Left lung (tissue), 4 donors: ENCODE measurements at regions not wholly inside any gene's neighbourhood (a gene's known extent, or its start where the extent isn't known, plus 50 kb on each side); places are given as distances from the start of the nearest gene placed in this dataset.

Experiments used
- ATAC-seq: fragments of 200-7000 bp; cut with Tn5 transposase; one replicate; pipeline ENCODE4 v1.9.1; 2020; ENCODE audit warnings: moderate library complexity
- DNase-seq, 4 donors: peaks; one replicate each; pipeline ENCODE4 v3.0.0-alpha.2; 2013 to 2020
- H3K27ac ChIP-seq, 2 donors: fragments of 200-600 bp; sonication (generic) in 1 of 2; one replicate each; pipeline versions ENCODE4 v1.5.0 to v1.8.0; 2020 to 2021
- H3K27me3 ChIP-seq, 2 donors: fragments of 200-600 bp; sonication (generic) in 1 of 2; one replicate each; pipeline versions ENCODE4 v1.5.0 to v1.8.0; 2020 to 2021
- H3K36me3 ChIP-seq, 2 donors: fragments of 200-600 bp; sonication (generic) in 1 of 2; one replicate each; pipeline versions ENCODE4 v1.5.0 to v1.8.0; 2020 to 2021
- H3K4me1 ChIP-seq, 2 donors: fragments of 200-600 bp; one replicate each; pipeline ENCODE4 v1.8.0; 2021
- H3K4me3 ChIP-seq, 2 donors: fragments of 200-600 bp; sonication (generic) in 1 of 2; one replicate each; pipeline versions ENCODE4 v1.5.0 to v1.8.0; 2020 to 2021; ENCODE audit warnings: mild to moderate bottlenecking in 1 of 2
- H3K9me3 ChIP-seq, 2 donors: fragments of 200-600 bp; sonication (generic) in 1 of 2; one replicate each; pipeline versions ENCODE4 v1.5.0 to v1.8.0; 2020 to 2021
- CTCF ChIP-seq, 2 donors: fragments of 200-600 bp; sonication (generic) in 1 of 2; IDR thresholded peaks; one replicate each; pipeline versions ENCODE4 v1.5.0 to v1.8.0; 2021; ENCODE audit warnings: antibody characterized with exemption in 2 of 2
- intact Hi-C, 2 donors: fragments of 100-400 bp; cut with DNase I; formaldehyde crosslinking; loops; one replicate each; pipeline versions ENCODE4 v1.11.2 to v1.14.2; 2022
- donor health status: DM: no; HTN: yes; CAD: no.
- donor health status: DM: no; HTN: no; CAD: no.

- TF ChIP-seq CTCF (IDR thresholded peaks at IDR 0.05): no peak
- ATAC-seq: no peak
- H3K27ac ChIP-seq: no peak overlapping the region
- H3K27me3 ChIP-seq: no peaks in the 10 kb centered on the region
- no peaks in the 10 kb centered on the region for H3K4me1 ChIP-seq
- H3K9me3 ChIP-seq: peaks cover 0 to 14% of the 10 kb centered on the region in 2 donors
- H3K36me3 ChIP-seq: no peaks in the 10 kb centered on the region
- DNase-seq: no peak
- intact Hi-C loops: no loop called here
- no peak overlapping the region for H3K4me3 ChIP-seq
Observed at GRCh38 chr13:75024602-75025001, 457.4 kb downstream of the TBC1D4 start.

GRCh38 chr13:75023609-75024008 lies 458.4 kb downstream of the TBC1D4 start:
- no peak overlapping the region for H3K4me3 ChIP-seq
- H3K4me1 ChIP-seq: no peaks in the 10 kb centered on the region
- H3K27ac ChIP-seq: no peak overlapping the region
- TF ChIP-seq CTCF (IDR thresholded peaks at IDR 0.05): no peak
- peaks cover 0 to 6% of the 10 kb centered on the region in 2 donors for H3K9me3 ChIP-seq
- no peaks in the 10 kb centered on the region for H3K27me3 ChIP-seq
- ATAC-seq (no peak), DNase-seq (no peak)
- intact Hi-C loops: no loop called here
- no peaks in the 10 kb centered on the region for H3K36me3 ChIP-seq

GRCh38 chr13:75021151-75021550 lies 460.8 kb downstream of the TBC1D4 start:
- ATAC-seq (no peak), DNase-seq (no peak)
- Histone ChIP-seq H3K9me3 (peaks cover 0 to 2% of the 10 kb centered on the region in 2 donors), H3K4me3 (no peak overlapping the region), H3K27me3 (no peaks in the 10 kb centered on the region), H3K4me1 (no peaks in the 10 kb centered on the region), H3K27ac (no peak overlapping the region), H3K36me3 (no peaks in the 10 kb centered on the region)
- intact Hi-C loops: no loop called here
- no peak for TF ChIP-seq CTCF (IDR thresholded peaks at IDR 0.05)

GRCh38 chr13:75016225-75016624 lies 465.7 kb downstream of the TBC1D4 start:
- intact Hi-C loops: no loop called here
- DNase-seq: no peak
- Histone ChIP-seq H3K36me3 (no peaks in the 10 kb centered on the region), H3K4me1 (no peaks in the 10 kb centered on the region), H3K4me3 (no peak overlapping the region), H3K9me3 (peaks cover 0 to 2% of the 10 kb centered on the region in 2 donors), H3K27ac (no peak overlapping the region), H3K27me3 (no peaks in the 10 kb centered on the region)
- no peak for ATAC-seq
- no peak for TF ChIP-seq CTCF (IDR thresholded peaks at IDR 0.05)

GRCh38 chr13:75013818-75014217 lies 468.2 kb downstream of the TBC1D4 start:
- Histone ChIP-seq H3K9me3 (peaks cover 0 to 2% of the 10 kb centered on the region in 2 donors), H3K4me3 (no peak overlapping the region), H3K27me3 (no peaks in the 10 kb centered on the region), H3K27ac (no peak overlapping the region), H3K36me3 (no peaks in the 10 kb centered on the region), H3K4me1 (no peaks in the 10 kb centered on the region)
- DNase-seq (no peak), ATAC-seq (no peak)
- no peak for TF ChIP-seq CTCF (IDR thresholded peaks at IDR 0.05)
- intact Hi-C loops: no loop called here
